PC-9 (cell line): ENCODE measurements at regions not wholly inside any gene's neighbourhood (a gene's known extent, or its start where the extent isn't known, plus 50 kb on each side); places are given as distances from the start of the nearest gene placed in this dataset.

Experiments
- CTCF ChIP-seq: fragments of 200-600 bp; sonication (generic); conservative IDR thresholded peaks from 2 replicates; pipeline ENCODE4 v1.6.1; 2017; ENCODE audit warnings: mixed run types, antibody characterized with exemption, mild to moderate bottlenecking, moderate library complexity
- EZH2 ChIP-seq: fragments of 200-600 bp; sonication (generic); IDR thresholded peaks from 2 replicates; pipeline ENCODE4 v1.8.0; 2017; ENCODE audit warnings: antibody characterized with exemption, low read depth

- TF ChIP-seq CTCF (no peak), EZH2 (no peak)
Measured at GRCh38 chr11:42023267-42023666, 563.8 kb upstream of the LRRC4C start.
